ENCODE measurements at regions not wholly inside any gene's neighbourhood (a gene's known extent, or its start where the extent isn't known, plus 50 kb on each side); places are given as distances from the start of the nearest gene placed in this dataset.
A peak's percentile ranks its signal among the peaks of the same experiment; 100 is the strongest.

GRCh38 chr1:212528501-212528900, 80.1 kb upstream of the ATF3 start:
- Histone ChIP-seq H3K27me3 (ENCODE audit: control insufficient read depth, insufficient read depth, low read length) (peaks cover 65% of the 10 kb centered on the region), H3K36me3 (ENCODE audit: insufficient read depth, low read length) (no peaks in the 10 kb centered on the region), H3K4me1 (ENCODE audit: control insufficient read depth, insufficient read depth, low read length) (no peaks in the 10 kb centered on the region), H3K4me2 (ENCODE audit: low read length) (no peak overlapping the region), H3K4me3 (ENCODE audit: low read length) (no peak overlapping the region), H3K9ac (ENCODE audit: low read depth, low read length) (no peak overlapping the region), H3K9me3 (replicated peaks; ENCODE audit: low read length) (no peaks in the 10 kb centered on the region)

GRCh38 chr1:212529211-212529741, 79.3 kb upstream of the ATF3 start:
- H3K4me2 ChIP-seq (ENCODE audit: low read length) = peak overlapping the region; percentile 40
- no peak overlapping the region for H3K9ac ChIP-seq (ENCODE audit: low read depth, low read length)
- H3K4me3 ChIP-seq (ENCODE audit: low read length) = no peak overlapping the region
- H3K36me3 ChIP-seq (ENCODE audit: insufficient read depth, low read length) = no peaks in the 10 kb centered on the region
- no peaks in the 10 kb centered on the region for H3K4me1 ChIP-seq (ENCODE audit: control insufficient read depth, insufficient read depth, low read length)
- H3K27me3 ChIP-seq (ENCODE audit: control insufficient read depth, insufficient read depth, low read length) = peaks cover 73% of the 10 kb centered on the region
- H3K9me3 ChIP-seq (replicated peaks; ENCODE audit: low read length) = no peaks in the 10 kb centered on the region

GRCh38 chr1:212531267-212531666, 77.3 kb upstream of the ATF3 start:
- Histone ChIP-seq H3K36me3 (ENCODE audit: insufficient read depth, low read length) (no peaks in the 10 kb centered on the region), H3K4me3 (ENCODE audit: low read length) (no peak overlapping the region), H3K9ac (ENCODE audit: low read depth, low read length) (no peak overlapping the region), H3K27me3 (ENCODE audit: control insufficient read depth, insufficient read depth, low read length) (peaks cover 61% of the 10 kb centered on the region), H3K4me1 (ENCODE audit: control insufficient read depth, insufficient read depth, low read length) (no peaks in the 10 kb centered on the region), H3K4me2 (ENCODE audit: low read length) (no peak overlapping the region), H3K9me3 (replicated peaks; ENCODE audit: low read length) (no peaks in the 10 kb centered on the region)

GRCh38 chr1:212531796-212532195, 76.8 kb upstream of the ATF3 start:
- no peak overlapping the region for H3K4me3 ChIP-seq (ENCODE audit: low read length)

GRCh38 chr1:212532469-212533147, 76.0 kb upstream of the ATF3 start:
- H3K9ac ChIP-seq (ENCODE audit: low read depth, low read length) = no peak overlapping the region
- no peak overlapping the region for H3K4me2 ChIP-seq (ENCODE audit: low read length)
- H3K9me3 ChIP-seq (replicated peaks; ENCODE audit: low read length) = no peaks in the 10 kb centered on the region
- H3K36me3 ChIP-seq (ENCODE audit: insufficient read depth, low read length) = no peaks in the 10 kb centered on the region
- no peaks in the 10 kb centered on the region for H3K4me1 ChIP-seq (ENCODE audit: control insufficient read depth, insufficient read depth, low read length)
- H3K27me3 ChIP-seq (ENCODE audit: control insufficient read depth, insufficient read depth, low read length) = peaks cover 56% of the 10 kb centered on the region
- no peak overlapping the region for H3K4me3 ChIP-seq (ENCODE audit: low read length)

More at GRCh38 chr1:212531796-212532195, 76.8 kb upstream of the ATF3 start:
- H3K9ac ChIP-seq (ENCODE audit: low read depth, low read length) = no peak overlapping the region
- H3K36me3 ChIP-seq (ENCODE audit: insufficient read depth, low read length) = no peaks in the 10 kb centered on the region
- H3K27me3 ChIP-seq (ENCODE audit: control insufficient read depth, insufficient read depth, low read length) = peaks cover 60% of the 10 kb centered on the region
- no peaks in the 10 kb centered on the region for H3K9me3 ChIP-seq (replicated peaks; ENCODE audit: low read length)
- no peaks in the 10 kb centered on the region for H3K4me1 ChIP-seq (ENCODE audit: control insufficient read depth, insufficient read depth, low read length)
- H3K4me2 ChIP-seq (ENCODE audit: low read length) = no peak overlapping the region

- Histone ChIP-seq H3K9me3 (replicated peaks; ENCODE audit: low read length) (no peaks in the 10 kb centered on the region), H3K4me3 (ENCODE audit: low read length) (no peak overlapping the region), H3K27me3 (ENCODE audit: control insufficient read depth, insufficient read depth, low read length) (peaks cover 56% of the 10 kb centered on the region), H3K36me3 (ENCODE audit: insufficient read depth, low read length) (no peaks in the 10 kb centered on the region), H3K4me2 (ENCODE audit: low read length) (no peak overlapping the region), H3K4me1 (ENCODE audit: control insufficient read depth, insufficient read depth, low read length) (no peaks in the 10 kb centered on the region), H3K9ac (ENCODE audit: low read depth, low read length) (no peak overlapping the region)
These were observed 75.4 kb upstream of the ATF3 start for GRCh38 chr1:212533148-212533517.

- Histone ChIP-seq H3K4me1 (ENCODE audit: control insufficient read depth, insufficient read depth, low read length) (no peaks in the 10 kb centered on the region), H3K9me3 (replicated peaks; ENCODE audit: low read length) (no peaks in the 10 kb centered on the region), H3K4me2 (ENCODE audit: low read length) (no peak overlapping the region), H3K4me3 (ENCODE audit: low read length) (no peak overlapping the region), H3K27me3 (ENCODE audit: control insufficient read depth, insufficient read depth, low read length) (peaks cover 27% of the 10 kb centered on the region), H3K9ac (ENCODE audit: low read depth, low read length) (no peak overlapping the region), H3K36me3 (ENCODE audit: insufficient read depth, low read length) (no peaks in the 10 kb centered on the region)
These were observed 72.0 kb upstream of the ATF3 start for GRCh38 chr1:212536586-212536985.

GRCh38 chr1:212537610-212538009, 71.0 kb upstream of the ATF3 start:
- Histone ChIP-seq H3K36me3 (ENCODE audit: insufficient read depth, low read length) (no peaks in the 10 kb centered on the region), H3K4me1 (ENCODE audit: control insufficient read depth, insufficient read depth, low read length) (no peaks in the 10 kb centered on the region), H3K4me2 (ENCODE audit: low read length) (no peak overlapping the region), H3K27me3 (ENCODE audit: control insufficient read depth, insufficient read depth, low read length) (peaks cover 16% of the 10 kb centered on the region), H3K9ac (ENCODE audit: low read depth, low read length) (no peak overlapping the region), H3K9me3 (replicated peaks; ENCODE audit: low read length) (no peaks in the 10 kb centered on the region), H3K4me3 (ENCODE audit: low read length) (no peak overlapping the region)

GRCh38 chr1:212539737-212540430, 68.7 kb upstream of the ATF3 start:
- no peaks in the 10 kb centered on the region for H3K9me3 ChIP-seq (replicated peaks; ENCODE audit: low read length)
- no peak overlapping the region for H3K4me2 ChIP-seq (ENCODE audit: low read length)
- no peak overlapping the region for H3K9ac ChIP-seq (ENCODE audit: low read depth, low read length)
- H3K36me3 ChIP-seq (ENCODE audit: insufficient read depth, low read length) = no peaks in the 10 kb centered on the region
- H3K27me3 ChIP-seq (ENCODE audit: control insufficient read depth, insufficient read depth, low read length) = peaks cover 9% of the 10 kb centered on the region
- no peaks in the 10 kb centered on the region for H3K4me1 ChIP-seq (ENCODE audit: control insufficient read depth, insufficient read depth, low read length)
- no peak overlapping the region for H3K4me3 ChIP-seq (ENCODE audit: low read length)

- Histone ChIP-seq H3K9ac (ENCODE audit: low read depth, low read length) (no peak overlapping the region), H3K4me1 (ENCODE audit: control insufficient read depth, insufficient read depth, low read length) (no peaks in the 10 kb centered on the region)
These were observed 65.8 kb upstream of the ATF3 start for GRCh38 chr1:212542761-212543187.

GRCh38 chr1:212544110-212544509, 64.5 kb upstream of the ATF3 start:
- Histone ChIP-seq H3K36me3 (ENCODE audit: insufficient read depth, low read length) (no peaks in the 10 kb centered on the region), H3K9ac (ENCODE audit: low read depth, low read length) (no peak overlapping the region), H3K4me1 (ENCODE audit: control insufficient read depth, insufficient read depth, low read length) (no peaks in the 10 kb centered on the region), H3K9me3 (replicated peaks; ENCODE audit: low read length) (no peaks in the 10 kb centered on the region), H3K4me3 (ENCODE audit: low read length) (no peak overlapping the region), H3K27me3 (ENCODE audit: control insufficient read depth, insufficient read depth, low read length) (peaks cover 30% of the 10 kb centered on the region), H3K4me2 (ENCODE audit: low read length) (no peak overlapping the region)

More at GRCh38 chr1:212542761-212543187, 65.8 kb upstream of the ATF3 start:
- H3K9me3 ChIP-seq (replicated peaks; ENCODE audit: low read length) = no peaks in the 10 kb centered on the region
- peaks cover 26% of the 10 kb centered on the region for H3K27me3 ChIP-seq (ENCODE audit: control insufficient read depth, insufficient read depth, low read length)
- H3K4me2 ChIP-seq (ENCODE audit: low read length) = no peak overlapping the region
- H3K36me3 ChIP-seq (ENCODE audit: insufficient read depth, low read length) = no peaks in the 10 kb centered on the region
- H3K4me3 ChIP-seq (ENCODE audit: low read length) = no peak overlapping the region
